Gastroesophageal sphincter (tissue), 4 donors: ENCODE measurements at regions not wholly inside any gene's neighbourhood (a gene's known extent, or its start where the extent isn't known, plus 50 kb on each side); places are given as distances from the start of the nearest gene placed in this dataset.

Source experiments
- ATAC-seq: fragments of 150-250 bp; one replicate; pipeline ENCODE4 v1.9.1; 2016; ENCODE audit warnings: mild to moderate bottlenecking, moderate library complexity
- H3K27ac ChIP-seq, 4 donors: fragments of 200-600 bp; sonication (generic) in 3 of 4; 1 replicate in 3 of 4; 2 replicates in 1 of 4; pipeline ENCODE4 v1.5.1; 2016 to 2019
- H3K27me3 ChIP-seq: fragments of 200-600 bp; sonication (generic); one replicate; pipeline ENCODE4 v1.5.1; 2019
- H3K36me3 ChIP-seq, 2 donors: fragments of 200-600 bp; sonication (generic); one replicate each; pipeline ENCODE4 v1.5.1; 2019; ENCODE audit warnings: control low read depth in 1 of 2
- H3K4me1 ChIP-seq, 3 donors: fragments of 200-600 bp; sonication (generic); 1 replicate in 2 of 3; 2 replicates in 1 of 3; pipeline ENCODE4 v1.5.1; 2016 to 2019; ENCODE audit warnings: control low read depth in 2 of 3
- H3K4me3 ChIP-seq, 2 donors: fragments of 200-600 bp; sonication (generic); one replicate each; pipeline ENCODE4 v1.5.1; 2019; ENCODE audit warnings: mild to moderate bottlenecking in 1 of 2, moderate library complexity in 1 of 2
- H3K9me3 ChIP-seq, 3 donors: fragments of 200-600 bp; sonication (generic); one replicate each; pipeline ENCODE4 v1.5.1; 2017 to 2019; ENCODE audit warnings: control low read depth in 2 of 3
- EP300 ChIP-seq: sonication (generic); formaldehyde crosslinking; IDR thresholded peaks from one replicate; pipeline ENCODE4 v1.6.1; 2017; ENCODE audit warnings: antibody characterized with exemption, mild to moderate bottlenecking
- POLR2A ChIP-seq, 2 donors: fragments of 450-650 bp; IDR thresholded peaks; one replicate each; pipeline ENCODE4 v1.6.1; 2017; ENCODE audit warnings: antibody characterized with exemption in 2 of 2, mild to moderate bottlenecking in 2 of 2, moderate library complexity in 1 of 2
- POLR2AphosphoS5 ChIP-seq: sonication (generic); formaldehyde crosslinking; IDR thresholded peaks from one replicate; pipeline ENCODE4 v1.6.1; 2017; ENCODE audit warnings: antibody characterized with exemption
- WGBS, 2 donors: methylation state at CpG; one replicate each; pipeline ENCODE4 v1.1.5; 2018; ENCODE audit warnings: low coverage in 1 of 2; 5-methylcytosine and 5-hydroxymethylcytosine counted together
- TF ChIP-seq, protein P1 (sequence below), 4 experiments: fragments of 200-600 bp in 2 of 4; fragments of 450-650 bp in 2 of 4; sonication (generic) in 1 of 4; IDR thresholded peaks; one replicate each; pipeline ENCODE4 v1.5.1; 2017 to 2019; ENCODE audit warnings: antibody characterized with exemption in 4 of 4, mild to moderate bottlenecking in 2 of 4, moderate library complexity in 2 of 4

DNA sequence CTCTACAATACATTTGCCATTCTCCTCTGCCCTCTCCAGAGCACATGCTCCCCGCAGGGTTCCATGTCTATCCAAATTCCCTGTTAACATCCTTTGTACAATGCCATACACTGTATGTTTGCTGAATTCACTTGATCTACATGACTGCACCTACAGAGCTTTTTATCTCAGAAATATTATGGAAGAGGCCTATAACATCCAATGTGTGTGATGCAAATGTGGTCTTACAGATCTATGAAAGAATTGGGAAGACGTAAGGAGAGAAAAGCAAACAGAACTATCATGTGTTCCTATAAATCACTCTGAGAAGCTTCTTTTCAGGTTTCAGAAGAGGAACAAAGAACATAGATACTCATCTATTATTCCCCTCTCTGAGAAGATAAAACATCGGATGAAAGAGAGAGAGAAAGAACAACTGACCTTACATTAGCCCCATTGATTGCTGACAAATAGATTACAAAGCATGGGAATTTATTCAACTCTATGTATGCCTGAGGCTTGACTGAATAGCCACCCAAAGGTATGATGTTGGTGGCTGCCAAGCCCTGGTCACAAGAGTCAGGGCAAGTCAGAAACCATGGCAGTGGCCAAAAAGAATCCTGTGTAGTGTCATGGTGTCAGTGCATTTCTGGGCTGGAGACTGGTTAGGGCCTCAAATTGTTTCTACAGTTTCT, 425.2 kb downstream of the FOXO1 start:
- no peaks in the 10 kb centered on the region for H3K36me3 ChIP-seq
- no peak overlapping the region for H3K27ac ChIP-seq
- no peak for TF ChIP-seq EP300
- no peak for TF ChIP-seq POLR2A (IDR thresholded peaks at IDR 0.05)
- TF ChIP-seq, protein P1, sequence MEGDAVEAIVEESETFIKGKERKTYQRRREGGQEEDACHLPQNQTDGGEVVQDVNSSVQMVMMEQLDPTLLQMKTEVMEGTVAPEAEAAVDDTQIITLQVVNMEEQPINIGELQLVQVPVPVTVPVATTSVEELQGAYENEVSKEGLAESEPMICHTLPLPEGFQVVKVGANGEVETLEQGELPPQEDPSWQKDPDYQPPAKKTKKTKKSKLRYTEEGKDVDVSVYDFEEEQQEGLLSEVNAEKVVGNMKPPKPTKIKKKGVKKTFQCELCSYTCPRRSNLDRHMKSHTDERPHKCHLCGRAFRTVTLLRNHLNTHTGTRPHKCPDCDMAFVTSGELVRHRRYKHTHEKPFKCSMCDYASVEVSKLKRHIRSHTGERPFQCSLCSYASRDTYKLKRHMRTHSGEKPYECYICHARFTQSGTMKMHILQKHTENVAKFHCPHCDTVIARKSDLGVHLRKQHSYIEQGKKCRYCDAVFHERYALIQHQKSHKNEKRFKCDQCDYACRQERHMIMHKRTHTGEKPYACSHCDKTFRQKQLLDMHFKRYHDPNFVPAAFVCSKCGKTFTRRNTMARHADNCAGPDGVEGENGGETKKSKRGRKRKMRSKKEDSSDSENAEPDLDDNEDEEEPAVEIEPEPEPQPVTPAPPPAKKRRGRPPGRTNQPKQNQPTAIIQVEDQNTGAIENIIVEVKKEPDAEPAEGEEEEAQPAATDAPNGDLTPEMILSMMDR (IDR thresholded peaks at IDR 0.05), result no peak
- TF ChIP-seq POLR2AphosphoS5, result no peak
- no peaks in the 10 kb centered on the region for H3K27me3 ChIP-seq
- peaks cover 0 to 14% (median 0%) of the 10 kb centered on the region in 3 donors for H3K4me1 ChIP-seq
- H3K9me3 ChIP-seq, result no peaks in the 10 kb centered on the region
- no peak overlapping the region for H3K4me3 ChIP-seq
- 91 to 97% methylated on average over 1 to 3 of the region's 3 CpGs for WGBS, 2 donors
- no peak for ATAC-seq

DNA sequence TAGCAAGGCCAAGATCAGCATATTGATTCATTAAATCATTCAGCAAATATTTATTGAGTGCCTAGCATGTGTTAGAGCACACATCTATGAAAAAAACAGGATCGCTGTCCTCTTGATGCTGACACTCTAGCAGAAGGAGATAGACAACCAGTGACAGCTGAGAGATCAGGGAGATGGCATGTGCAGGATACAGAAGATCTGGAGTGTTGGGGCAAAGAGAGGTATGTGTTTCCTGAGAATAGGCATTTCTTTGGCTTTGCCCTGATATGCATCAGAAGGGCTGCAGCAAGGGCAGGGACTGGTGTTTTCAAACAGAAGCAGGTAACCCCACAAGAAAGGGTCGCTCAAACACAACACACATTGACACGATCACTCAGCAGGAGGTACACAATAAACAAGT, 423.4 kb downstream of the FOXO1 start:
- Histone ChIP-seq H3K9me3 (no peaks in the 10 kb centered on the region), H3K36me3 (no peaks in the 10 kb centered on the region), H3K27me3 (no peaks in the 10 kb centered on the region), H3K4me1 (no peaks in the 10 kb centered on the region), H3K4me3 (no peak overlapping the region), H3K27ac (no peak overlapping the region)
- TF ChIP-seq POLR2A (IDR thresholded peaks at IDR 0.05) (no peak), EP300 (no peak), POLR2AphosphoS5 (no peak)
- TF ChIP-seq, protein P1 (IDR thresholded peaks at IDR 0.05), result no peak
- no peak for ATAC-seq
- 80 to 90% methylated on average over 3 of the region's 3 CpGs for WGBS, 2 donors

DNA sequence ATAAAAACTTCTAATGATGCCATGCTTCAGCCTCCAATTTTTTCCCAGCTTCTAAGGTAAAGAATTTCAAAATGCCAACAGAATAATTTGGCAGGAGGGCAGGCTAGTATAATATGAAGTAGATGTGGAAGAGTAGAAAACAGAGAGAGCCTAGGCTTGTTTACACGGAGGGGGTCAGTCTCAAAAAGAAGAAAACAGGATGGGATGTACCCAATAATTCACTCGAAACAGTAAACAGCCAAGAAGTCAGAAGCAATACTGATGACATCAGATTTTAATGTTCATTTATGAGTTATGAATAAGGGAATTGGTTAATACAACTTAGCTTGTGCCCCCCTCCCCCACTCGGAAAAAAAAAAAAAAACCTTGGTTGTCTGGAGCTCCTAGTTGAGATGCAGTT, 422.5 kb downstream of the FOXO1 start:
- H3K27ac ChIP-seq, result no peak overlapping the region
- 33 to 41% methylated on average over 3 of the region's 3 CpGs for WGBS, 2 donors
- no peak for ATAC-seq

DNA sequence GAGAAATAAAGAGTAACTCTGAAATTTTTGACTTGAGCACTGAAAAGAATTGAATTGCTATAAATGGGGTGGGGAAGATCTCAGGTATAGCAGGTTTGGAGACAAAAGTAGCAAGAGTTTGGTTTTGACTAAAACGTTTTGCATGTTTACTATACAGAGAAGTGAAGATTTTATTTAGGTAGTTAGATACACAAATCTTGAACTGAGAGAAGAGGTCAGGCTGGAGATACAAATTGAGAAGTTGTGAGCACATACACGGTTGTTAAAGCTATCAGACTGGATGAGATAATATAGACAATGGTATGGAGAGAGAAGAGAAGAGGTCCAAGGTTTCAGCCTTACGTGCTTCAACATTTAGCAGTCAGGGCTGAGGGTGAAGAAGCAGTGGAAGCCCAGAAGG, 420.9 kb downstream of the FOXO1 start:
- H3K27ac ChIP-seq, result no peak overlapping the region
- WGBS, 2 donors, result 67 to 69% methylated on average over 3 of the region's 3 CpGs
- no peak for ATAC-seq
- no peaks in the 10 kb centered on the region for H3K36me3 ChIP-seq
- no peaks in the 10 kb centered on the region for H3K4me1 ChIP-seq
- no peak overlapping the region for H3K4me3 ChIP-seq
- no peaks in the 10 kb centered on the region for H3K27me3 ChIP-seq
- TF ChIP-seq, protein P1 (IDR thresholded peaks at IDR 0.05), result no peak
- TF ChIP-seq POLR2AphosphoS5, result no peak
- TF ChIP-seq POLR2A (IDR thresholded peaks at IDR 0.05), result no peak
- no peak for TF ChIP-seq EP300
- H3K9me3 ChIP-seq, result no peaks in the 10 kb centered on the region

More for the DNA sequence above, 422.5 kb downstream of the FOXO1 start:
- H3K4me1 ChIP-seq, result no peaks in the 10 kb centered on the region
- H3K9me3 ChIP-seq, result no peaks in the 10 kb centered on the region
- no peaks in the 10 kb centered on the region for H3K36me3 ChIP-seq
- no peak overlapping the region for H3K4me3 ChIP-seq
- TF ChIP-seq, protein P1 (IDR thresholded peaks at IDR 0.05), result no peak
- no peak for TF ChIP-seq POLR2AphosphoS5
- no peaks in the 10 kb centered on the region for H3K27me3 ChIP-seq

DNA sequence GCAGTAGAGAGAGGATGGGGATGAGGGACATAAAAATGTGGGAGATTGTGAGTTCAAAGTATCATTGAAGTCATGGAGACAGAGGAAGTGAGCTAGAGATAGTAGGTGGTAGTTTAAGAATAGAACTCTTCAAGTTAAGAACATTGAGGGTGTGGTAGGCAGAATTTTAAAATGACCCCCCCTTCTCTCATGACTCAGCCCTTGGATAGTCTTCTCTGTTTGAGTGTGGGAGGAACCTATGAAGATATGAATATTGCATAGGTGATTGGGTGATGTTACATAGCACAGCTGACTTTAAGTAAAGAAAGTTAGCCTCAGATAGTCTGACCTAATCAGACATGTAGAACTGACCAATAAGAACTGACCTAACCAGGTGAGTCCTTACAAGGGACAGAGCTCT, 418.6 kb downstream of the FOXO1 start:
- Histone ChIP-seq H3K27me3 (no peaks in the 10 kb centered on the region), H3K9me3 (no peaks in the 10 kb centered on the region), H3K27ac (no peak overlapping the region), H3K4me3 (no peak overlapping the region), H3K36me3 (no peaks in the 10 kb centered on the region), H3K4me1 (peaks cover 0 to 7% (median 0%) of the 10 kb centered on the region in 3 donors)
- no peak for ATAC-seq
- TF ChIP-seq POLR2A (IDR thresholded peaks at IDR 0.05) (no peak), EP300 (no peak), POLR2AphosphoS5 (no peak)
- TF ChIP-seq, protein P1 (IDR thresholded peaks at IDR 0.05), result no peak
